ENCODE measurements at regions not wholly inside any gene's neighbourhood (a gene's known extent, or its start where the extent isn't known, plus 50 kb on each side); places are given as distances from the start of the nearest gene placed in this dataset.

DNA sequence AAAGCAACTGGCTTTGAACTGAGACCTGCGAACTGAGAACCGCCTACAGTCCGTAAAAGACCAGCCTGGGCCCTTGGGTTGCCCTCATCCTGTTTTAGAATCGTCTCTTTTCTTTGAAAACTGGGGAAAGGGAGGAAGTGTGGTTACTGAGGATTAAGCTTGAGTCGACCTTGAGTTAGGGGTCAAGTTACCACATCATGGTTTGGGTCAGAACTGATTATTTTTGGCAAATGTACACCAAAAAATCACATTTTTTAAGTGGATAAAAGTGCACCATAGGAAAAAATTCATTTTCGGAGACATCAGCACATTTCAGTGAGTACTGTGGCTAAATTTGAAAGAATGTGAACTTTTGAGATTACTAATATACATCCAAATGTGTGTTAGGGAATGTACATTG lies 76.9 kb upstream of the KAZN start:
- Histone ChIP-seq H3K27ac (ENCODE audit: insufficient read depth, low read depth, low read length) (no peak overlapping the region), H3K27me3 (ENCODE audit: control insufficient read depth in 2 of 2, insufficient read depth in 2 of 2, low read length in 2 of 2) (no peaks in the 10 kb centered on the region), H2AFZ (ENCODE audit: low read depth, low read length) (no peak overlapping the region), H4K20me1 (replicated peaks; ENCODE audit: control insufficient read depth, extremely low read depth, insufficient read depth, low read length) (no peaks in the 10 kb centered on the region), H3K9ac (replicated peaks; ENCODE audit: extremely low read depth, insufficient read depth, low read length) (no peak overlapping the region), H3K9me1 (replicated peaks; ENCODE audit: control insufficient read depth, extremely low read depth, insufficient read depth, low read length) (no peaks in the 10 kb centered on the region), H3K36me3 (ENCODE audit: control insufficient read depth in 2 of 2, extremely low read depth in 1 of 2, insufficient read depth in 2 of 2, low read length in 2 of 2) (no peaks in the 10 kb centered on the region), H3K9me3 (replicated peaks; ENCODE audit: control insufficient read depth, insufficient read depth, low read length) (peaks cover 10% of the 10 kb centered on the region), H3K4me2 (ENCODE audit: insufficient read depth, low read length) (no peak overlapping the region), H3K4me3 (replicated peaks in 1 of 3; ENCODE audit: insufficient read depth in 1 of 3, low read depth in 1 of 3, low read length in 3 of 3) (no peak overlapping the region), H3K4me1 (ENCODE audit: control insufficient read depth, extremely low read depth, insufficient read depth, low read length) (no peaks in the 10 kb centered on the region), H3K79me2 (ENCODE audit: control insufficient read depth, insufficient read depth, low read length) (no peaks in the 10 kb centered on the region)
- DNase-seq (ENCODE audit: low read depth, low spot score) (no peak), FAIRE-seq (no peak)
- dilution Hi-C loops (cut with MboI; ENCODE audit: extremely low pct_ligation_motif_present, low sequenced_read_pairs) (no loop called here), intact Hi-C loops (cut with micrococcal nuclease) (no loop called here)
- CTCF ChIA-PET, result no interaction called here
- BruUV-seq (replicated peaks), result no TSS peak
- TF ChIP-seq POLR2A (IDR thresholded peaks at IDR 0.05; ENCODE audit: low read depth, low read length), result no peak
- TF ChIP-seq JUN (IDR thresholded peaks at IDR 0.05; ENCODE audit: borderline replicate concordance, insufficient read depth, insufficient read length, low read depth), result no peak
- TF ChIP-seq EZH2 (IDR thresholded peaks at IDR 0.05; ENCODE audit: borderline replicate concordance, low read depth, low read length, severe bottlenecking), result no peak
- TF ChIP-seq GATA2 (IDR thresholded peaks at IDR 0.05; ENCODE audit: insufficient read depth, insufficient read length, low read depth, low read length), result no peak
- no peak for TF ChIP-seq FOS (IDR thresholded peaks at IDR 0.05; ENCODE audit: borderline replicate concordance, insufficient read depth, low read length)
- TF ChIP-seq POLR2AphosphoS5 (IDR thresholded peaks at IDR 0.05; ENCODE audit: insufficient read depth, low read depth, low read length), result no peak
- TF ChIP-seq MYC (IDR thresholded peaks at IDR 0.05; ENCODE audit: low read depth, low read length), result no peak
- TF ChIP-seq CTCF (IDR thresholded peaks at IDR 0.05; ENCODE audit: extremely low read depth in 1 of 2, insufficient read depth in 1 of 2, low read depth in 1 of 2, low read length in 2 of 2), result no peak
- TF ChIP-seq, protein P1, sequence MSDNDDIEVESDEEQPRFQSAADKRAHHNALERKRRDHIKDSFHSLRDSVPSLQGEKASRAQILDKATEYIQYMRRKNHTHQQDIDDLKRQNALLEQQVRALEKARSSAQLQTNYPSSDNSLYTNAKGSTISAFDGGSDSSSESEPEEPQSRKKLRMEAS (IDR thresholded peaks at IDR 0.05; ENCODE audit: insufficient read depth, insufficient read length), result no peak
- POLR2A ChIA-PET, result no interaction called here
